ENCODE measurements at regions not wholly inside any gene's neighbourhood (a gene's known extent, or its start where the extent isn't known, plus 50 kb on each side); places are given as distances from the start of the nearest gene placed in this dataset.
A peak's percentile ranks its signal among the peaks of the same experiment; 100 is the strongest.

DNA sequence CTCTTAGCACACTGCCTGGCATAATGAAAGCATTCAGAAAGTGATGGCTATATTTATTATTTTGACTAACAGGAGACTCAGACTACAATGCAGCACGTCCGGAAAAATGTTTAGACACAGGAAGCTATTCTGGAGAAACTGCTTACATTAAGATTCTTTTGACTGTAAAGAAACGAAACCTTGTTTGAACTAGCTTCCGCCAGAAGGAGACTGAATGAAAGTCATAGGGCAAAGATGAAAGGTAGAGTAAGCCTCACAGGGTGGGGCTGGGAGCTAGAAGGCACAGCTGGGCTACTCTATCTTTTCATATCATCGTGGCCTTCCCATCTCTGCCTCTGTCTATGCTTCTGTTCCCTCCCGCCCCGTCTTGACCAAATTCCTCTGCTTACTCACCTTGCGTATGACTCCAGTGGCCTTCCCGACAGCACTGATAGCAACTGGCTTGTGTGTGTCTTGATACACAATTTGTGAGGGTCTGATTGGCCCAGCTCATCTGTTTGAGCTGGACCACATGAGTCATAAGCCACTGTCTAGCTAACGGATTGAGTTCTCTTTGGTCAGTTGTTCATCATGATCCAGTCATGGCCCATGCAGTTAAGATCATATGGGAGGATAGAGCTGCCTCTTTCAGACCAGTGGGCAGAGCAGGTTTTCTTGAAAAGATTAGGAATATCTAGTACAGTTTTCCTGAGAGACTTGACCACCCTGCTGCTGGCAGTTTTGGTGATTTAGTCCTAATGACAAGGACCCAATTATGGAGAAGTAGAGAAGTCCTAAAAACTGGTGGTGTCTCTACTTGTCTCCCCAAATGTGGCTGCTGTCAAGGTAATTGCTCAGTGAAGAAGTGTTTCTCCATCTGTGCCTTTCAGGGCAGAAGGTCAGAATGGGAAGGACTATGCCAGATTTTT, 151.5 kb upstream of the SLC38A2 start (continued):
- TF ChIP-seq SMC3 (IDR thresholded peaks at IDR 0.05; ENCODE audit: low read depth, low read length) (peak; percentile 5; the same call in 1 of the 2 replicates), RAD21 (IDR thresholded peaks at IDR 0.05; ENCODE audit: low read length) (peak; percentile 21; the same call in 1 of the 2 replicates), MXI1 (IDR thresholded peaks at IDR 0.05; ENCODE audit: borderline replicate concordance, low read depth, low read length) (no peak)

DNA sequence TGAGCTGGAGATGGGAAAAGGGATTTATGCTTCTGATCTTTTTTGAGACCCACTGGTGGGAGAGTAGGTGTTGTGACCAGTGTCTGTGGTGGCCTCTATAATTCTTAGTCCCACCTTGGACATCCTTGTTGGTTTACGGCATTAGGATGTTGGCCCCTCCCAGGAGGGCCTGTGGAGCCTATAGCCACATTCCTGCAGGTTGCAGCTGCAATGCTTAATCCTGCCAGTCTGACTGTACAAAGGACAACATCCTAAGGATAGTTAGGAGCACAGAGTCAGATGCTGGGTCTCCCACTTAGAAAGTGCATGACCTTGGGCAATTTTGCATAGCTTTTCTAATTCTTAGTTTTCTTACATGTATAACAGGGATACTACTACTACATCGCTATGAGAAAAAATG, 150.9 kb upstream of the SLC38A2 start:
- H3K9ac ChIP-seq (ENCODE audit: low read depth, low read length), result peak overlapping the region; percentile 74
- ATAC-seq (ENCODE audit: low read depth), result peak; percentile 7

More for the DNA sequence above, 150.9 kb upstream of the SLC38A2 start:
- Histone ChIP-seq H3K79me1 (ENCODE audit: low read depth in 1 of 2, low read length in 2 of 2) (peaks cover 22 to 48% of the 10 kb centered on the region in 2 experiments), H3K27ac (ENCODE audit: insufficient read depth, low read length) (peak overlapping the region; percentile 94), H3K27me3 (ENCODE audit: control insufficient read depth, insufficient read depth, low read length) (no peaks in the 10 kb centered on the region), H2BK120ac (ENCODE audit: low read depth, low read length) (peak overlapping the region; percentile 97), H4K91ac (ENCODE audit: insufficient read depth, low read depth, low read length) (peak overlapping the region; percentile 98), H2AK5ac (ENCODE audit: low read depth, low read length) (peak overlapping the region; percentile 97), H3K36me3 (ENCODE audit: control insufficient read depth, insufficient read depth, low read length) (no peaks in the 10 kb centered on the region; the same call in 1 of the 2 replicates), H4K8ac (ENCODE audit: low read depth in 2 of 2, low read length in 2 of 2) (peak overlapping the region; percentile 90 to 96), H3K4ac (ENCODE audit: low read depth, low read length) (peak overlapping the region; percentile 97), H2BK5ac (ENCODE audit: low read depth, low read length, poor library complexity, severe bottlenecking) (peak overlapping the region; percentile 96), H2AFZ (replicated peaks; ENCODE audit: low read length, poor library complexity) (peak overlapping the region; percentile 28), H3K4me2 (ENCODE audit: low read depth, low read length) (peak overlapping the region; percentile 80), H3K4me3 (ENCODE audit: insufficient read depth, low read depth, low read length) (peak overlapping the region; percentile 47; the same call in 1 of the 2 replicates), H4K5ac (ENCODE audit: low read depth, low read length) (peak overlapping the region; percentile 97), H3K4me1 (ENCODE audit: control insufficient read depth, insufficient read depth, low read length) (peaks cover 25% of the 10 kb centered on the region), H3K14ac (replicated peaks; ENCODE audit: low read depth, low read length) (peak overlapping the region; percentile 93), H3K9me3 (ENCODE audit: control insufficient read depth, insufficient read depth, low read length) (no peaks in the 10 kb centered on the region), H3K23ac (ENCODE audit: low read depth, low read length) (peak overlapping the region; percentile 97), H2BK15ac (ENCODE audit: low read depth, low read length) (peak overlapping the region; percentile 79; the same call in 2 of the 3 replicates), H3K18ac (ENCODE audit: low read depth, low read length) (peak overlapping the region; percentile 96), H3K9me1 (ENCODE audit: insufficient read depth, low read length) (peaks cover 18% of the 10 kb centered on the region), H4K20me1 (ENCODE audit: insufficient read depth, low read length) (no peaks in the 10 kb centered on the region), H2AK9ac (replicated peaks; ENCODE audit: low read depth, low read length, poor library complexity) (peak overlapping the region; percentile 56), H2BK20ac (ENCODE audit: low read depth, low read length) (peak overlapping the region; percentile 98), H3K56ac (ENCODE audit: extremely low read depth, insufficient read depth, low read length) (peak overlapping the region; percentile 95)
- in situ Hi-C loops (cut with MboI; ENCODE audit: low sequenced_read_pairs), result no loop called here
- dilution Hi-C loops (cut with HindIII; ENCODE audit: low sequenced_read_pairs, unreplicated experiment), result no loop called here
- peak; percentile 40 for DNase-seq
- intact Hi-C loops (cut with micrococcal nuclease), result no loop called here
- no CpG with 5 or more reads among the region's 2 CpGs for WGBS, 2 experiments (ENCODE audit: extremely low coverage in 2 of 2, insufficient read length in 1 of 2)
- ChIA-PET CTCF (interaction anchor here (0.9 to 2.0 kb wide), 4 partner anchors 15 to 144 kb away, joined by 3 to 8 read pairs (median 4); no protein-coding TSS in a partner anchor), POLR2A (ENCODE audit: unreplicated experiment) (interaction anchor here (0.6 to 4.2 kb wide), 9 partner anchors 32 to 874 kb away, joined by 3 to 15 read pairs (median 4); no protein-coding TSS in a partner anchor)
- BruUV-seq (replicated peaks), result no TSS peak
- TF ChIP-seq, protein P1, sequence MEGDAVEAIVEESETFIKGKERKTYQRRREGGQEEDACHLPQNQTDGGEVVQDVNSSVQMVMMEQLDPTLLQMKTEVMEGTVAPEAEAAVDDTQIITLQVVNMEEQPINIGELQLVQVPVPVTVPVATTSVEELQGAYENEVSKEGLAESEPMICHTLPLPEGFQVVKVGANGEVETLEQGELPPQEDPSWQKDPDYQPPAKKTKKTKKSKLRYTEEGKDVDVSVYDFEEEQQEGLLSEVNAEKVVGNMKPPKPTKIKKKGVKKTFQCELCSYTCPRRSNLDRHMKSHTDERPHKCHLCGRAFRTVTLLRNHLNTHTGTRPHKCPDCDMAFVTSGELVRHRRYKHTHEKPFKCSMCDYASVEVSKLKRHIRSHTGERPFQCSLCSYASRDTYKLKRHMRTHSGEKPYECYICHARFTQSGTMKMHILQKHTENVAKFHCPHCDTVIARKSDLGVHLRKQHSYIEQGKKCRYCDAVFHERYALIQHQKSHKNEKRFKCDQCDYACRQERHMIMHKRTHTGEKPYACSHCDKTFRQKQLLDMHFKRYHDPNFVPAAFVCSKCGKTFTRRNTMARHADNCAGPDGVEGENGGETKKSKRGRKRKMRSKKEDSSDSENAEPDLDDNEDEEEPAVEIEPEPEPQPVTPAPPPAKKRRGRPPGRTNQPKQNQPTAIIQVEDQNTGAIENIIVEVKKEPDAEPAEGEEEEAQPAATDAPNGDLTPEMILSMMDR (conservative IDR thresholded peaks at IDR 0.05; ENCODE audit: low read depth, low read length), result no peak
- TF ChIP-seq, protein P2, sequence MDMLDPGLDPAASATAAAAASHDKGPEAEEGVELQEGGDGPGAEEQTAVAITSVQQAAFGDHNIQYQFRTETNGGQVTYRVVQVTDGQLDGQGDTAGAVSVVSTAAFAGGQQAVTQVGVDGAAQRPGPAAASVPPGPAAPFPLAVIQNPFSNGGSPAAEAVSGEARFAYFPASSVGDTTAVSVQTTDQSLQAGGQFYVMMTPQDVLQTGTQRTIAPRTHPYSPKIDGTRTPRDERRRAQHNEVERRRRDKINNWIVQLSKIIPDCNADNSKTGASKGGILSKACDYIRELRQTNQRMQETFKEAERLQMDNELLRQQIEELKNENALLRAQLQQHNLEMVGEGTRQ (IDR thresholded peaks at IDR 0.05; ENCODE audit: low read depth, low read length), result no peak
- TF ChIP-seq CEBPB (IDR thresholded peaks at IDR 0.05; ENCODE audit: low read depth, low read length), result no peak
- no peak for TF ChIP-seq CHD1 (IDR thresholded peaks at IDR 0.05; ENCODE audit: low read depth, low read length)
- no peak; the same call in 1 of the 2 replicates for TF ChIP-seq RAD21 (IDR thresholded peaks at IDR 0.05; ENCODE audit: low read length)
- no peak for TF ChIP-seq FOS (IDR thresholded peaks at IDR 0.05; ENCODE audit: low read depth, low read length)
- TF ChIP-seq BHLHE40 (IDR thresholded peaks at IDR 0.05; ENCODE audit: low read depth, low read length), result no peak
- no peak for TF ChIP-seq NFE2L2 (IDR thresholded peaks at IDR 0.05; ENCODE audit: low read depth, low read length)
- TF ChIP-seq RCOR1 (IDR thresholded peaks at IDR 0.05; ENCODE audit: insufficient replicate concordance, low read length), result no peak

Data from IMR-90 (cell line).